Ectodermal cell (in vitro differentiated cells): ENCODE measurements at regions not wholly inside any gene's neighbourhood (a gene's known extent, or its start where the extent isn't known, plus 50 kb on each side); places are given as distances from the start of the nearest gene placed in this dataset.
"Not testable (repeated sequence)": the region's sequence is repeated elsewhere in the genome, so short reads cannot be mapped to it uniquely, and the experiment has no call there.

Experiments used
- H3K27ac ChIP-seq: 2 replicates; pipeline ENCODE4 v1.7.0; 2013; ENCODE audit warnings: mild to moderate bottlenecking, low read depth, low read length; ENCODE audit not compliant: insufficient read depth, poor library complexity, severe bottlenecking
- H3K27me3 ChIP-seq: 2 replicates; pipeline ENCODE4 v1.7.0; 2013; ENCODE audit warnings: mild to moderate bottlenecking, low read length; ENCODE audit not compliant: insufficient read depth, control insufficient read depth, poor library complexity, severe bottlenecking
- H3K36me3 ChIP-seq: one replicate; pipeline ENCODE4 v1.7.0; 2013; ENCODE audit warnings: low read length; ENCODE audit not compliant: control insufficient read depth, insufficient read depth
- H3K4me1 ChIP-seq: one replicate; pipeline ENCODE4 v1.7.0; 2013; ENCODE audit warnings: low read length; ENCODE audit not compliant: control insufficient read depth, insufficient read depth
- H3K4me3 ChIP-seq: 2 replicates; pipeline ENCODE4 v1.7.0; 2013; ENCODE audit warnings: low read depth, low read length, control low read depth; ENCODE audit not compliant: insufficient read depth
- H3K9me3 ChIP-seq: 2 replicates; pipeline ENCODE4 v1.7.0; 2013; ENCODE audit warnings: mild to moderate bottlenecking, low read length, moderate library complexity; ENCODE audit not compliant: control insufficient read depth
- whole genome bisulfite sequencing, 2 experiments: methylation state at CpG; one replicate each; pipeline ENCODE4 v1.1.7; 2013; ENCODE audit warnings: missing lambda C conversion rate in 2 of 2; 5-methylcytosine and 5-hydroxymethylcytosine counted together

GRCh38 chr3:56958879-56959278 is 101.6 kb upstream of the SPATA12 start:
- Histone ChIP-seq H3K27me3 (no peaks in the 10 kb centered on the region), H3K4me1 (no peaks in the 10 kb centered on the region), H3K36me3 (no peaks in the 10 kb centered on the region), H3K27ac (no peak overlapping the region), H3K9me3 (no peaks in the 10 kb centered on the region), H3K4me3 (no peak overlapping the region)
- WGBS, 2 experiments = 83 to 91% methylated on average over 2 of the region's 2 CpGs

GRCh38 chr3:56957522-56957921 is 102.9 kb upstream of the SPATA12 start:
- Histone ChIP-seq H3K27me3 (no peaks in the 10 kb centered on the region), H3K27ac (no peak overlapping the region), H3K9me3 (no peaks in the 10 kb centered on the region), H3K4me3 (no peak overlapping the region), H3K36me3 (no peaks in the 10 kb centered on the region), H3K4me1 (no peaks in the 10 kb centered on the region)
- WGBS, 2 experiments = 85 to 99% methylated on average over 2 of the region's 2 CpGs

GRCh38 chr3:56956906-56957305 is 103.6 kb upstream of the SPATA12 start:
- no peaks in the 10 kb centered on the region for H3K9me3 ChIP-seq
- no peaks in the 10 kb centered on the region for H3K27me3 ChIP-seq
- no peaks in the 10 kb centered on the region for H3K36me3 ChIP-seq
- 90 to 94% methylated on average over 3 of the region's 3 CpGs for WGBS, 2 experiments
- no peaks in the 10 kb centered on the region for H3K4me1 ChIP-seq
- no peak overlapping the region for H3K4me3 ChIP-seq
- H3K27ac ChIP-seq = no peak overlapping the region

- Histone ChIP-seq H3K36me3 (no peaks in the 10 kb centered on the region), H3K27ac (no peak overlapping the region), H3K27me3 (no peaks in the 10 kb centered on the region), H3K4me3 (no peak overlapping the region), H3K9me3 (no peaks in the 10 kb centered on the region), H3K4me1 (no peaks in the 10 kb centered on the region)
- 88 to 94% methylated on average over 5 of the region's 5 CpGs for WGBS, 2 experiments
These were observed 104.9 kb upstream of the SPATA12 start for GRCh38 chr3:56955492-56956111.

- Histone ChIP-seq H3K9me3 (no peaks in the 10 kb centered on the region), H3K4me1 (no peaks in the 10 kb centered on the region), H3K27me3 (no peaks in the 10 kb centered on the region), H3K36me3 (no peaks in the 10 kb centered on the region), H3K27ac (no peak overlapping the region), H3K4me3 (no peak overlapping the region)
- 80 to 95% methylated on average over 1 of the region's 1 CpG for WGBS, 2 experiments
These were observed 106.3 kb upstream of the SPATA12 start for GRCh38 chr3:56954125-56954524.

GRCh38 chr3:56952846-56953245 is 107.6 kb upstream of the SPATA12 start:
- Histone ChIP-seq H3K9me3 (no peaks in the 10 kb centered on the region), H3K4me3 (no peak overlapping the region), H3K27me3 (no peaks in the 10 kb centered on the region), H3K4me1 (no peaks in the 10 kb centered on the region), H3K27ac (no peak overlapping the region), H3K36me3 (no peaks in the 10 kb centered on the region)
- 94% methylated on average over 4 of the region's 4 CpGs for WGBS, 2 experiments

GRCh38 chr3:56952061-56952460 is 108.4 kb upstream of the SPATA12 start:
- no peak overlapping the region for H3K27ac ChIP-seq
- 83 to 91% methylated on average over 1 of the region's 1 CpG for WGBS, 2 experiments
- no peaks in the 10 kb centered on the region for H3K27me3 ChIP-seq

GRCh38 chr3:56951366-56951765 is 109.1 kb upstream of the SPATA12 start:
- Histone ChIP-seq H3K36me3 (no peaks in the 10 kb centered on the region), H3K27ac (no peak overlapping the region), H3K4me1 (no peaks in the 10 kb centered on the region), H3K9me3 (no peaks in the 10 kb centered on the region), H3K4me3 (no peak overlapping the region), H3K27me3 (no peaks in the 10 kb centered on the region)
- no CpG with 5 or more reads among the region's 1 CpG for WGBS, 2 experiments

More at GRCh38 chr3:56952061-56952460, 108.4 kb upstream of the SPATA12 start:
- no peaks in the 10 kb centered on the region for H3K9me3 ChIP-seq
- H3K4me3 ChIP-seq = no peak overlapping the region
- H3K4me1 ChIP-seq = no peaks in the 10 kb centered on the region
- H3K36me3 ChIP-seq = no peaks in the 10 kb centered on the region

GRCh38 chr3:56945378-56945777 is 115.1 kb upstream of the SPATA12 start:
- not testable (repeated sequence) for H3K9me3 ChIP-seq, H3K4me3 ChIP-seq, H3K4me1 ChIP-seq, H3K36me3 ChIP-seq, H3K27ac ChIP-seq, H3K27me3 ChIP-seq
- WGBS, 2 experiments = 80 to 82% methylated on average over 5 of the region's 5 CpGs

GRCh38 chr3:56942523-56942922 is 117.9 kb upstream of the SPATA12 start:
- Histone ChIP-seq H3K4me1 (no peaks in the 10 kb centered on the region), H3K9me3 (no peaks in the 10 kb centered on the region), H3K36me3 (no peaks in the 10 kb centered on the region), H3K4me3 (no peak overlapping the region), H3K27ac (no peak overlapping the region), H3K27me3 (no peaks in the 10 kb centered on the region)
- WGBS, 2 experiments = 89 to 95% methylated on average over 1 to 2 of the region's 2 CpGs

GRCh38 chr3:56940976-56941375 is 119.5 kb upstream of the SPATA12 start:
- no peaks in the 10 kb centered on the region for H3K27me3 ChIP-seq
- H3K4me1 ChIP-seq = no peaks in the 10 kb centered on the region
- H3K4me3 ChIP-seq = no peak overlapping the region
- H3K36me3 ChIP-seq = no peaks in the 10 kb centered on the region
- 93 to 95% methylated on average over 4 of the region's 4 CpGs for WGBS, 2 experiments
- no peak overlapping the region for H3K27ac ChIP-seq
- no peaks in the 10 kb centered on the region for H3K9me3 ChIP-seq
